ENCODE measurements at regions not wholly inside any gene's neighbourhood (a gene's known extent, or its start where the extent isn't known, plus 50 kb on each side); places are given as distances from the start of the nearest gene placed in this dataset.

DNA sequence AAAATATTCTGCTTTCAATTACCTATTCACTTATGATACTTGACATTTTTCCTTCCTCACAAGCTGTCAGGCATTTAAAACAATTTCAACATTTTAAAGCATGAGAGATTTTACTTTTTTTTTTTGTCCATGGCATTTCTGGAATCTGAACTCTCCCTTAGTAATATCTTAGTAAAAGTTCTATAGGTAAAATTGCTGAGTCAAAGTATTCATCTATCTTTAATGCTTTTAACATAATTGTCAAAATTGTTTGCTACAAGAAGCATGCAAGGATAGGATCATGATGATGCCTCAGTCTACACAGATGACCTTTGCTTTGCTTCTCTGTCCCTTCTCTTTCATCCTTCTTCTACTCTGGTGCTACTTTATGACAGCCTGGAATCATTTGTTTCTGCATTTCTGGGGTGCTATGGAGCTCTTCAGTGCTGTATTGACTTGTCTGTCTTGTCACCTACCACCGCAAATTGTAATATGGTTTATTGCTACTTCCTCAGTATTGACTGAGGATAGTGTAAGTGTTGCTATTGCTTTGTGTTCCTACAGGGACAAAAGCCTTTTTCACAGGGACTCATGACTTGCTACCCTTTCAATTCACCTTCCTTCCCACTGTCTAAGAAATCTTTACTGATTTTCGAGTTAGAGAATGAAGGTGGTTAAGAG, 589.8 kb upstream of the ATP2B1 start:
- H3K27me3 ChIP-seq (ENCODE audit: control insufficient read depth in 1 of 2, insufficient read depth in 2 of 2, low read length in 2 of 2): no peaks in the 10 kb centered on the region
- no peaks in the 10 kb centered on the region for H3K4me1 ChIP-seq (ENCODE audit: control insufficient read depth in 2 of 2, insufficient read depth in 2 of 2, low read length in 1 of 2)
- no peak overlapping the region for H3K4me3 ChIP-seq (ENCODE audit: low read depth in 1 of 2, low read length in 2 of 2)
- no peak overlapping the region for H3K27ac ChIP-seq (ENCODE audit: low read depth in 2 of 2, low read length in 1 of 2)
- H3K9me3 ChIP-seq (ENCODE audit: control insufficient read depth in 2 of 2, insufficient read depth in 1 of 2, low read depth in 1 of 2, low read length in 1 of 2): no peaks in the 10 kb centered on the region
- WGBS, 2 donors: 87 to 90% methylated on average over 2 of the region's 2 CpGs
- no peaks in the 10 kb centered on the region for H3K36me3 ChIP-seq (ENCODE audit: control insufficient read depth in 2 of 2, insufficient read depth in 2 of 2, low read length in 1 of 2)

- H3K27ac ChIP-seq (ENCODE audit: low read depth in 2 of 2, low read length in 1 of 2): no peak overlapping the region
- no peaks in the 10 kb centered on the region for H3K27me3 ChIP-seq (ENCODE audit: control insufficient read depth in 1 of 2, insufficient read depth in 2 of 2, low read length in 2 of 2)
- H3K9me3 ChIP-seq (ENCODE audit: control insufficient read depth in 2 of 2, insufficient read depth in 1 of 2, low read depth in 1 of 2, low read length in 1 of 2): no peaks in the 10 kb centered on the region
- WGBS, 2 donors: 87 to 91% methylated on average over 2 of the region's 2 CpGs
- no peaks in the 10 kb centered on the region for H3K36me3 ChIP-seq (ENCODE audit: control insufficient read depth in 2 of 2, insufficient read depth in 2 of 2, low read length in 1 of 2)
- no peaks in the 10 kb centered on the region for H3K4me1 ChIP-seq (ENCODE audit: control insufficient read depth in 2 of 2, insufficient read depth in 2 of 2, low read length in 1 of 2)
- no peak overlapping the region for H3K4me3 ChIP-seq (ENCODE audit: low read depth in 1 of 2, low read length in 2 of 2)
Measured at GRCh38 chr12:90295858-90296257, 587.2 kb upstream of the ATP2B1 start.

- Histone ChIP-seq H3K4me3 (ENCODE audit: low read depth in 1 of 2, low read length in 2 of 2) (no peak overlapping the region), H3K4me1 (ENCODE audit: control insufficient read depth in 2 of 2, insufficient read depth in 2 of 2, low read length in 1 of 2) (no peaks in the 10 kb centered on the region), H3K27me3 (ENCODE audit: control insufficient read depth in 1 of 2, insufficient read depth in 2 of 2, low read length in 2 of 2) (no peaks in the 10 kb centered on the region), H3K36me3 (ENCODE audit: control insufficient read depth in 2 of 2, insufficient read depth in 2 of 2, low read length in 1 of 2) (no peaks in the 10 kb centered on the region), H3K9me3 (ENCODE audit: control insufficient read depth in 2 of 2, insufficient read depth in 1 of 2, low read depth in 1 of 2, low read length in 1 of 2) (no peaks in the 10 kb centered on the region), H3K27ac (ENCODE audit: low read depth in 2 of 2, low read length in 1 of 2) (no peak overlapping the region)
- WGBS, 2 donors: 47 to 48% methylated on average over 4 of the region's 4 CpGs
Measured at GRCh38 chr12:90292183-90292582, 583.5 kb upstream of the ATP2B1 start.

- Histone ChIP-seq H3K27me3 (ENCODE audit: control insufficient read depth in 1 of 2, insufficient read depth in 2 of 2, low read length in 2 of 2) (no peaks in the 10 kb centered on the region), H3K27ac (ENCODE audit: low read depth in 2 of 2, low read length in 1 of 2) (no peak overlapping the region), H3K4me3 (ENCODE audit: low read depth in 1 of 2, low read length in 2 of 2) (no peak overlapping the region), H3K36me3 (ENCODE audit: control insufficient read depth in 2 of 2, insufficient read depth in 2 of 2, low read length in 1 of 2) (no peaks in the 10 kb centered on the region), H3K9me3 (ENCODE audit: control insufficient read depth in 2 of 2, insufficient read depth in 1 of 2, low read depth in 1 of 2, low read length in 1 of 2) (no peaks in the 10 kb centered on the region), H3K4me1 (ENCODE audit: control insufficient read depth in 2 of 2, insufficient read depth in 2 of 2, low read length in 1 of 2) (no peaks in the 10 kb centered on the region)
- 89 to 92% methylated on average over 4 of the region's 4 CpGs for WGBS, 2 donors
Measured at GRCh38 chr12:90290980-90291975, 582.6 kb upstream of the ATP2B1 start.

- Histone ChIP-seq H3K27ac (ENCODE audit: low read depth in 2 of 2, low read length in 1 of 2) (no peak overlapping the region), H3K4me1 (ENCODE audit: control insufficient read depth in 2 of 2, insufficient read depth in 2 of 2, low read length in 1 of 2) (no peaks in the 10 kb centered on the region), H3K4me3 (ENCODE audit: low read depth in 1 of 2, low read length in 2 of 2) (no peak overlapping the region), H3K9me3 (ENCODE audit: control insufficient read depth in 2 of 2, insufficient read depth in 1 of 2, low read depth in 1 of 2, low read length in 1 of 2) (no peaks in the 10 kb centered on the region), H3K27me3 (ENCODE audit: control insufficient read depth in 1 of 2, insufficient read depth in 2 of 2, low read length in 2 of 2) (no peaks in the 10 kb centered on the region), H3K36me3 (ENCODE audit: control insufficient read depth in 2 of 2, insufficient read depth in 2 of 2, low read length in 1 of 2) (no peaks in the 10 kb centered on the region)
- WGBS, 2 donors: 92 to 96% methylated on average over 2 of the region's 2 CpGs
Measured at GRCh38 chr12:90287585-90287984, 578.9 kb upstream of the ATP2B1 start.

- Histone ChIP-seq H3K4me3 (ENCODE audit: low read depth in 1 of 2, low read length in 2 of 2) (no peak overlapping the region), H3K36me3 (ENCODE audit: control insufficient read depth in 2 of 2, insufficient read depth in 2 of 2, low read length in 1 of 2) (no peaks in the 10 kb centered on the region), H3K27me3 (ENCODE audit: control insufficient read depth in 1 of 2, insufficient read depth in 2 of 2, low read length in 2 of 2) (no peaks in the 10 kb centered on the region), H3K27ac (ENCODE audit: low read depth in 2 of 2, low read length in 1 of 2) (no peak overlapping the region), H3K4me1 (ENCODE audit: control insufficient read depth in 2 of 2, insufficient read depth in 2 of 2, low read length in 1 of 2) (no peaks in the 10 kb centered on the region), H3K9me3 (ENCODE audit: control insufficient read depth in 2 of 2, insufficient read depth in 1 of 2, low read depth in 1 of 2, low read length in 1 of 2) (peaks cover 0 to 3% of the 10 kb centered on the region in 2 donors)
- WGBS, 2 donors: 58 to 59% methylated on average over 1 of the region's 1 CpG
Measured at GRCh38 chr12:90281154-90281868, 572.7 kb upstream of the ATP2B1 start.

GRCh38 chr12:90280564-90281058, 572.0 kb upstream of the ATP2B1 start:
- no peaks in the 10 kb centered on the region for H3K4me1 ChIP-seq (ENCODE audit: control insufficient read depth in 2 of 2, insufficient read depth in 2 of 2, low read length in 1 of 2)
- 36 to 47% methylated on average over 1 of the region's 1 CpG for WGBS, 2 donors
- H3K4me3 ChIP-seq (ENCODE audit: low read depth in 1 of 2, low read length in 2 of 2): no peak overlapping the region
- no peaks in the 10 kb centered on the region for H3K27me3 ChIP-seq (ENCODE audit: control insufficient read depth in 1 of 2, insufficient read depth in 2 of 2, low read length in 2 of 2)
- no peak overlapping the region for H3K27ac ChIP-seq (ENCODE audit: low read depth in 2 of 2, low read length in 1 of 2)
- H3K36me3 ChIP-seq (ENCODE audit: control insufficient read depth in 2 of 2, insufficient read depth in 2 of 2, low read length in 1 of 2): no peaks in the 10 kb centered on the region
- H3K9me3 ChIP-seq (ENCODE audit: control insufficient read depth in 2 of 2, insufficient read depth in 1 of 2, low read depth in 1 of 2, low read length in 1 of 2): peaks cover 0 to 3% of the 10 kb centered on the region in 2 donors

- Histone ChIP-seq H3K27ac (ENCODE audit: low read depth in 2 of 2, low read length in 1 of 2) (no peak overlapping the region), H3K36me3 (ENCODE audit: control insufficient read depth in 2 of 2, insufficient read depth in 2 of 2, low read length in 1 of 2) (no peaks in the 10 kb centered on the region), H3K9me3 (ENCODE audit: control insufficient read depth in 2 of 2, insufficient read depth in 1 of 2, low read depth in 1 of 2, low read length in 1 of 2) (peaks cover 0 to 3% of the 10 kb centered on the region in 2 donors), H3K4me3 (ENCODE audit: low read depth in 1 of 2, low read length in 2 of 2) (no peak overlapping the region), H3K27me3 (ENCODE audit: control insufficient read depth in 1 of 2, insufficient read depth in 2 of 2, low read length in 2 of 2) (no peaks in the 10 kb centered on the region), H3K4me1 (ENCODE audit: control insufficient read depth in 2 of 2, insufficient read depth in 2 of 2, low read length in 1 of 2) (no peaks in the 10 kb centered on the region)
- 76 to 92% methylated on average over 1 of the region's 1 CpG for WGBS, 2 donors
Measured at GRCh38 chr12:90280033-90280432, 571.4 kb upstream of the ATP2B1 start.

DNA sequence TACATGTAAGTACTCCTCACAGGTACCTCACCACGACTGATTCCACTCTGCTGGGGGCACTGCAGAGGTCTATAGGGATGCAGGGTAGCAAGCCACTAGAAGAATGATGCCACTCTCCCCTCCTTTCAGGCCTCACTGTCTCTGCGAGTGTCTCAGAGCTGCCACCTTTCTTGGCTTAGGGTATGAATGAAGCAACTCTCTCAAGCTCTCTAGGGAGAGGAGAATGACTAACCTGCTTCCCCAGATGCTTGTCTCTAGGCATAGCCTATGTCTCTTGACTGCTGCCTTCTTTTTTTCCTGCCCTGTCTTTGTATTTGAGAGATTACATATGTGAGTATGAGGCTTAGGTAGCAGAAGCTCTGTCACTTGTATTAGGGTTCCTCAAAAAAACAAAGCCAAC, 566.5 kb upstream of the ATP2B1 start:
- H3K27me3 ChIP-seq (ENCODE audit: control insufficient read depth in 1 of 2, insufficient read depth in 2 of 2, low read length in 2 of 2): no peaks in the 10 kb centered on the region
- no peaks in the 10 kb centered on the region for H3K9me3 ChIP-seq (ENCODE audit: control insufficient read depth in 2 of 2, insufficient read depth in 1 of 2, low read depth in 1 of 2, low read length in 1 of 2)
- no peaks in the 10 kb centered on the region for H3K4me1 ChIP-seq (ENCODE audit: control insufficient read depth in 2 of 2, insufficient read depth in 2 of 2, low read length in 1 of 2)
- no peak overlapping the region for H3K27ac ChIP-seq (ENCODE audit: low read depth in 2 of 2, low read length in 1 of 2)
- WGBS, 2 donors: 70 to 76% methylated on average over 2 of the region's 2 CpGs
- no peaks in the 10 kb centered on the region for H3K36me3 ChIP-seq (ENCODE audit: control insufficient read depth in 2 of 2, insufficient read depth in 2 of 2, low read length in 1 of 2)
- H3K4me3 ChIP-seq (ENCODE audit: low read depth in 1 of 2, low read length in 2 of 2): no peak overlapping the region
